Adrenal gland (tissue), 5 donors: ENCODE measurements at regions not wholly inside any gene's neighbourhood (a gene's known extent, or its start where the extent isn't known, plus 50 kb on each side); places are given as distances from the start of the nearest gene placed in this dataset.

Experiments
- CTCF ChIP-seq, 6 experiments: fragments of 450-650 bp in 4 of 6; fragments of 200-600 bp in 2 of 6; sonication (generic) in 1 of 6; IDR thresholded peaks; 1 replicate in 5 of 6; 2 replicates in 1 of 6; pipeline versions ENCODE4 v1.5.1 to v1.8.0; 2016 to 2021; ENCODE audit warnings: antibody characterized with exemption in 6 of 6, mild to moderate bottlenecking in 2 of 6, moderate library complexity in 1 of 6
- POLR2A ChIP-seq, 2 donors: fragments of 450-650 bp; IDR thresholded peaks; one replicate each; pipeline ENCODE4 v1.6.1; 2017; ENCODE audit warnings: antibody characterized with exemption in 2 of 2, mild to moderate bottlenecking in 2 of 2, moderate library complexity in 1 of 2
- donor health status: DM: no; HTN: no; CAD: no.

- TF ChIP-seq CTCF (IDR thresholded peaks at IDR 0.05) (no peak), POLR2A (IDR thresholded peaks at IDR 0.05) (no peak)
Measured at GRCh38 chr13:90461398-90461797, 886.1 kb upstream of the MIR17HG start.
